ENCODE measurements at regions not wholly inside any gene's neighbourhood (a gene's known extent, or its start where the extent isn't known, plus 50 kb on each side); places are given as distances from the start of the nearest gene placed in this dataset.
A peak's percentile ranks its signal among the peaks of the same experiment; 100 is the strongest.
"Not testable (repeated sequence)": the region's sequence is repeated elsewhere in the genome, so short reads cannot be mapped to it uniquely, and the experiment has no call there.

- not testable (repeated sequence) for DNase-seq
Measured at GRCh38 chr7:56466607-56467525, 350.6 kb upstream of the NUPR2 start.

GRCh38 chr7:56449762-56450161, 333.5 kb upstream of the NUPR2 start:
- DNase-seq: no peak

DNA sequence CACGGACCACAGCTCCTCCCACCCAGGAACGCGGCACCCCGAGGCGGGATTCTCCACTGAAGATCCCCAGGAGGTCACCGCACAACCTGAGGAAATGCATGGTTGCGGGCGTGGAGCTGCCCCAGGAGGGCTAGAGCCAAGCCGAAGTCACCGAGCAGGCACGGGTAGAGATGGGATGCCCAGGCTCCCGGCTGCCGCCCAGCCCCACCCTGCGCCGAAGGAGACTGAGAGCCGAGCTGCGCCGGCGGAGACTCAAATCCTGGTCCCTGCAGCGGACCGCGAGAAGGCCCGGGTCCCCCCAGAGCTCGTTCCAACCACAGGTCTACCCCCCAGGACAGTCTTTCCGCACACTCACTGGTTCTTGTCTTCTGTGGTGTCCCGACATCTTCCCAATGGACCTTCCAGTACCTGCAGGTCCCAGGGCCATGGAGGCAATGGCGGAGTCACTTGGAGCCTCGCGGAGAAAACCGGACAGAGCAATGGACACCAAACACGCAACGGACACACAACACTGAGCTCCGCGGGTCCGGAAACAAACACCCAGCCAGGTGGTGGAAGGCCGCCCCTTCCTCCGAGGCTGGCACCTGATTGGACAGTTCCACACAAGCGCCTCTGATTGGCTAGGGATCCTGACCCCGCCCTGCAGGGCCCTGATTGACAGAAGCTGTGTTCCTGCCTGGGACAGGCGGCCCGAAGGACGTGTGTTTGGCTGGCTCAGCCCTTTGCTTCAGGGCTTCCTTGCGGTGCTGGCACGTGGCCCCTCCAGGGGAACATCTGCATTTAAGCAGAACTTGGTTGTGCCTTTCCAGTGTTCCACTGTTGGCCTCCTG, 331.9 kb upstream of the NUPR2 start:
- DNase-seq: no peak

GRCh38 chr7:56420528-56420927, 304.3 kb upstream of the NUPR2 start:
- DNase-seq: not testable (repeated sequence)

GRCh38 chr7:56375173-56375572, 259.0 kb upstream of the NUPR2 start:
- DNase-seq: no peak

- not testable (repeated sequence) for DNase-seq
Measured at GRCh38 chr7:56374666-56375065, 258.4 kb upstream of the NUPR2 start.

GRCh38 chr7:56373314-56373713, 257.1 kb upstream of the NUPR2 start:
- not testable (repeated sequence) for DNase-seq

GRCh38 chr7:56371792-56372191, 255.6 kb upstream of the NUPR2 start:
- DNase-seq: not testable (repeated sequence)

DNA sequence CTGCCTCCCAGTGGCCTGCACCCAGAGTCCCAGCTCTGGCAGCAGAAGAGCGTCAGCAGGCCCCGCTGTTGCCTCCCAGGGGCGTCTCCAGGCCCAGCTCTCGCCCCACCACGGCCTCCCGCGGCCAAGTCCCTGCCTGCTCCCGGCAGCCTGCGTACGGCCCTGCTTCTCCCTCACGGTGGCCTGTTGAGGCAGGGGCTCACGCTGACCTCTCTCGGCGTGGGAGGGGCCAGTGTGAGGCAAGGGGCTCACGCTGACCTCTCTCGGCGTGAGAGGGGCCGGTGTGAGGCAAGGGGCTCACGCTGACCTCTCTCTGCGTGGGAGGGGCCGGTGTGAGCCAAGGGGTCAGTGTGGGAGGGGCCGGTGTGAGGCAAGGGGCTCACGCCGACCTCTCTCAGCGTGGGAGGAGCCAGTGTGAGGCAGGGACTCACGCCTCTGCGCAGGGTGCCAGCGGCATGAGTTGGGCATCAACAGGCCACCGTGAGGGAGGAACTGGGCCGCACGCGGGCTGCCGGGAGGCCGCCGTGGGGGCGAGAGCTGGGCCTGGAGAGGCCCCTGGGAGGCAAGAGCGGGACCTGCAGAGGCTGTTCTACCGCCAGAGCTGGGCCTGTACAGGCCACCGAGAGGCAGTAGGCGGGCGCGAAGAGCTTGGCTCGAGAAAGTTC, 254.1 kb upstream of the NUPR2 start:
- DNase-seq: not testable (repeated sequence)

GRCh38 chr7:56367914-56368313, 251.7 kb upstream of the NUPR2 start:
- DNase-seq: not testable (repeated sequence)

- DNase-seq: not testable (repeated sequence)
Measured at GRCh38 chr7:56367411-56367810, 251.2 kb upstream of the NUPR2 start.

- not testable (repeated sequence) for DNase-seq
Measured at GRCh38 chr7:56366701-56367100, 250.5 kb upstream of the NUPR2 start.

- DNase-seq: not testable (repeated sequence)
Measured at GRCh38 chr7:56352576-56352975, 236.4 kb upstream of the NUPR2 start.

DNA sequence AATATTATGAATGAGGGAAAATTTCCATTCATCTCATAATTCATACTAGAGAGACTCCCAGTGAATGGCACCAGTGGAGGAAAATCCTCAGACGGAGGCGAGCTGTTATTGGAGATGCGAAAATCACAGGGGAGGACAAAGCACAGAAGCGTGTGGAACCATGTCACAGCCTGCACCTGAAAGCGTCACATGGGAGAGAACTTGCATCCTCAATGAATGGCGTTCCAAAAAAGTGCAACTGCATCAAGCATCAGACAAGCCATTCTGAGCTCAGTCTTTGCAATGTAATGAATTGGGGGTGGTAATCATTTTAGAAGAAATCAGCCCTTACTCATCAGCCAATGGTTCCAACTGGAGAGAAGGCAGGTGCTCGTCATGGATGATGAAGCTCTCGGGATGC, 235.0 kb upstream of the NUPR2 start:
- not testable (repeated sequence) for DNase-seq

DNA sequence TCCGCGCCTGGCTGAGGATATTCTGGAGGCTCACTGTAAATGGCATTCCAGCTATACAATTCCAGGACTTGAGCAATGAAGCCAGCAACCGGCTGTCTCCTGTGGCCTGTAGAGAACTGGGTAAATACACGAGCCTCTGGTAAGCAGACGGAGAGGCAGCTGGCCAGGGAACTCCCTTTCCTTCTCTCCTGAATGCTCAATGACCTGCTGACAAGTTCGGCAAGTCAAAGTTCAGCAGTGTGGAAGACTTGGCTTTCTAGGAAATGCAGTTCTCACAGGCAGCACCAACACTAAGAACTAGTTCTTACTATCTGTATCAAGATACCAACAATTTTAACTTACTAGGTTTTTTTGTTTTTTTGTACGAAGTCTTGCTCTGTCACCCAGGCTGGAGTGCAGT, 232.1 kb upstream of the NUPR2 start:
- not testable (repeated sequence) for DNase-seq

GRCh38 chr7:56328327-56328726, 212.1 kb upstream of the NUPR2 start:
- DNase-seq: not testable (repeated sequence)

GRCh38 chr7:56290548-56290947, 174.3 kb upstream of the NUPR2 start:
- DNase-seq: no peak

DNA sequence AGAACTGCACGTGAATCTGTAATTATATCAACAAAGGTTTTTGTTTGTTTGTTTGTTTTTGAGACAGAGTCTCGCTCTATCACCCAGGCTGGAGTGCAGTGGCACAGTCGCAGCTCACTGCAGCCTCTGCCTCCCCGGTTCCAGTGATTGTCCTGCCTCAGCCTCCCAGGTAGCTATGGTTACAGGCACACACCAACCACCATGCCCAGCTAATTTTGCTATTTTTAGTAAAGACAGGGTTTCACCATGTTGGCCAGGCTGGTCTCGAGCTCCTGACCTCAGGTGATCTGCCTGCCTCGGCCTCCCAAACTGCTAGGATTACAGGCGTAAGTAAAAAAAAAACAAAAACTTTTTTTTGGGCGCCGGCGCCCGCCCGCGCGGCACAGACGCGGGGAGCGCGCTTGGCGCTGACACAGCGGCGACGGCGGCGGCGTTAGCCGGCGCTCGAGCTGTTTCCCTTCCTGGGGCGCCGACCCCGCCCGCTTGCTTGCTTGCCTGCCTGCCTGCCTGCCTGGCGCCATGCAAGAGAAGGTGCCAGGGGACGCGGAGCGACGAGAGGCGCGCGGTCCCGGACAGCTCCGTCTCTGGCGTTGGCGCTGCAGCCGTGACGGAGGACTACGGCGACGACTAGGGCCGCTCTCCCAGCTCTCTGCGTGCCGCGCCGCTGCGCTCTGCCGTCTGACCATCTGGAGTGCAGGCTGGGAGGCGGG, 171.4 kb upstream of the NUPR2 start:
- DNase-seq: peak; percentile 27

DNA sequence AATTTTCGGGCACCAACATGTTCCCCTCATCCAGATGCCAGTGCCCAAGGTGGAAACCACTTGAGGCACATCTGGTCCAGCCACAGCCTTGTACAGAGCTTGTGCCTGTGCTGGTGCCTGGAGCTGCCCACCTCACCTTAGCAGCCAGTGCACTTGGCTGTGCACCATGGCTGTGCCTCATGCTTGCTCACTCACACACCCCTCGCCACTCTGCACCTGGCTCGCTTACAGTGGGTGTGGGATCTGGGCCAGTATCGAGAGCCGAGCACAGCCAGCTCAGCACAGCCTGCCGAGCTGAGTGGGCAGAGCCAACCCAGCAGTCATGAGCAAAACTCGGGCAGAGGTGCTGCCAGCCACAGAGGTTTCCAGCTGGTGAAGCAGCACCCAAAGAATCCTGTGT, 139.9 kb upstream of the NUPR2 start:
- no peak for DNase-seq

DNA sequence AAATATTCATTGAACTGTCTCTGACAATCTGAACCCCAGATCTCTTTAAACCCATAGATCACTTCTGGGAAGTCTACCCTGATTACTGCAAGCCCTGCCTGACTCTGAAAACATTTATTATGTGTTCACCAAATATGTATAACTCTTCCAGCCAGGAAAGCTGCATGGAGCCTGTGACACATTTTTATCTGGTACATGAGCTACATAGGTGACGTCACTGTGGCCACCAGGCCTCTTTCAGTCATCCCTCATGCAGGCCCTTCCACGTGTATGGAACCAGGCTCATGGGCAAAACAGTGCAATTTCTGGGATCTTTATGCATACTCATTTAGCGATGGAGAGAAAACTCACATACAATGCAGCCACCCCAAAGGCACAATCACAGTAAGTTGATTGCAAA, 133.9 kb upstream of the NUPR2 start:
- DNase-seq: no peak

DNA sequence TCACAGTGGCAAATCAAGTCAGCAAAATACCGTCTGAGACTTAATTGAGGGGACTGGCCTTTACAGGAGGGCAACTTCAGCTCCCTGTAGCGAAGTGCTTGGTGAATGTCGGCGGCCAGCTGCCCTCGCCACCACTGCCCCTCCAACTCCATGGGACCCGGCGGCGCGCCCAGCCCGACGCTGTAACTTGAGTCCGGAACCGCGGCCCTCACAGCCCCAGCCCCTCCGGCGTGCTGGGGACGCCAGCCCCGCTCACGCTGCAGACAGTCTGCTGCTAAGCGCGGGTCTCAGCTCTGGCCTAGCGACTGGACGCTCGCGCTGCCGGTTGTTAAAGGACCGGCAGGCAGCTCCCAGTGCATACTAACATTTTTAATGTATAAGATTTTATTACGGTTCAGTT, 113.4 kb upstream of the NUPR2 start:
- peak; percentile 17 for DNase-seq

DNA sequence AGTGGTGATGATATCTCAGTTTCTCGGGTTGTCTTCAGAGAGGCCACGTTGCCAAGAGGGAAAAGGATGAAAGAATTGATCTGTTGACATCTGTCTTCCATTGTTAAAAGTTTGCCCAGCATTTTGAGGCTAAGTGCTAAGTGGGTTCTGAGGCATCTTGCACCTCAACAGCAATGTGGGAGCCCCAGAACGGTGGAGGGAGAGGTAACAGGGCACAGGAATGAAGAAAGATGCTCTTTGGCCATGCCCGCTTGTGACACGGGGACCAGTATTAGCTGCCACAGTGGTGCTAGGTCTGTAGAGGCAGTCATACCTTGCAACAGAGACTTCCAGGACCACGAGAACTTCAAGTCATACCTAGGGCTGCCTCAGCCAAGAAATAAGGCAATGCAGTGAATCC, 106.6 kb upstream of the NUPR2 start:
- no peak for DNase-seq
